NCI-H2171 treated with DMSO at 0.1 percent for 48 hours (cell line): ENCODE measurements at regions not wholly inside any gene's neighbourhood (a gene's known extent, or its start where the extent isn't known, plus 50 kb on each side); places are given as distances from the start of the nearest gene placed in this dataset.

ENCODE experiments used
- DNase-seq: peaks from one replicate; lab custom pipeline; 2025; lab: John Stamatoyannopoulos, UW

GRCh38 chr2:12168791-12169388 is 422.5 kb downstream of the LPIN1 start:
- no peak for DNase-seq

- no peak for DNase-seq
Measured at GRCh38 chr2:12169721-12170120, 423.3 kb downstream of the LPIN1 start.

GRCh38 chr2:12170121-12170520 is 423.7 kb downstream of the LPIN1 start:
- no peak for DNase-seq

- DNase-seq: no peak
Measured at GRCh38 chr2:12173271-12173942, 427.0 kb downstream of the LPIN1 start.

GRCh38 chr2:12173943-12174340 is 427.5 kb downstream of the LPIN1 start:
- no peak for DNase-seq

- DNase-seq: no peak
Measured at GRCh38 chr2:12175323-12175722, 428.9 kb downstream of the LPIN1 start.

DNA sequence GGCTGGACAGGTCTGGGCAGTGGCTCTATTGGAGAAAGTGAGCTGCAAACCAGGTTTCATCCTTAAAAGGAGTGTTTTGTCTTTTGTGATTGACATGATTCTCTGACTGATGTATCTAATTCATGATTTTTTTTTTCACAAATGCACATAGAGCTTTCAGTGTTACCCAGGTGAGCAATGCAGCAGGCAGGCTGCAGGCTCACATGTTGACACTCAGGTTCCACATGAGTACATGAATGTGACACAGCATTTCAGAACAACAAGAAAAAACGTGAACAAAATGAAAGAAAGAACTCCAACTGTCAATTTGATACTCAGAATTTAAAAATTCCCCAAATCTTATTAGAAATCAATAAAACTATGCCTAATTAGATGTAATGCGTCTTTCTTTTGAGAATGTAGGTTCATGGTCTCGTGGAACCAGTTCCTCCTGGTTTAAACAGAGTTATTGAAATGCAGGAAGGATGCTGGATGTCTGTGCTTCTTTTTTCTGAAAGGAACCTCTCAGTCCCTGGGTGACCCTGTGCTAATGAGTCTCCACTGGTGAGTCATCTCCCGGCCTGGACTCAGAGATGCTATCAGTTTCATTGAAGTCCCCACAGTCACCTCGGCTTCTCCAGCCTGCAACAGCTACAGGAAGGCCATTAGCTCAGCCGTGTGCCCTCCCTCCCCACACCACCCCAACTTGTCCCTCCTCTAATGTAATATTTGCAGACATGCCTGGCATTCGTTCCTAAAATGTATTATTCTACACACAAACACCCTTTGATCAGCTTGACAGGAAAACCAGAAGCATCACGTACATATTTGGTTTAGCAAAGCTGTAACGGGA is 430.4 kb downstream of the LPIN1 start:
- DNase-seq: peak; percentile 38

GRCh38 chr2:12177455-12178288 is 431.2 kb downstream of the LPIN1 start:
- DNase-seq: no peak

DNA sequence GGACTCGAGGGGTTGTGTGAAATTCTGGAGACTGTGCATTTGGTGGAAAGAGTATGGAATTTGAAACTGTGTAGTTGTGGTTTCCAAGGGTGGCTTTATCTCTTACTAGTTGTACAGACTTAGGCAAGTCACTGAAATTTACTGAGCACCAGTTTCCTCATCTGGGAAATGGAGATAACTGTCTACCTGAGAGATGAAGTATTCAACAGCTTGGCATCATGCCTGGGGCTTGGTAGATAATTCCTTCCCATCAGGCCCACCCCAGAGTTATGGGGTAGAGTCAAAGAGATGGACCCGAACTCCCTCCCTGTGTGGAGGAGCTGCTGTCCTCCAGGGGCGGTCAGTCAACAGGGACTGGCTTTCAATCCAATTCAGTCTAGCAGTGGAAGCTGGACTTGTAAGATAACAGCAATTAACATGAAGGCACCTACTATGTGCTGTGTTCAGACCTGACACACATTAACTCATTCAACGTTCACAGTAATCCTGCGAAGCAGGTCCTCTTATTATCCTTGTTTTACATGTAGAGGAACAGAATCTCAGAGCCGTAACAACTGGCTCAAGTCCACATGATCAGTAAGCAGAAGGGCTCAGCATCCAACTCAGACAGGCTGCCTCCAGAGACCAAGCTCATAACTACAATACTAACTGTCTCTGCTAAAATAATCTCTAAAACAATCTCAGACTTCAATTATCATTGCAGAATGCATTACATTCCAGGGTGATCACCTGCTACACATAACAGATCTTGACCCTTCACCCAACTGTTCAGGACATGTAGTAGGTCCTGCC is 432.1 kb downstream of the LPIN1 start:
- DNase-seq: no peak

GRCh38 chr2:12180031-12180430 is 433.6 kb downstream of the LPIN1 start:
- DNase-seq: no peak

DNA sequence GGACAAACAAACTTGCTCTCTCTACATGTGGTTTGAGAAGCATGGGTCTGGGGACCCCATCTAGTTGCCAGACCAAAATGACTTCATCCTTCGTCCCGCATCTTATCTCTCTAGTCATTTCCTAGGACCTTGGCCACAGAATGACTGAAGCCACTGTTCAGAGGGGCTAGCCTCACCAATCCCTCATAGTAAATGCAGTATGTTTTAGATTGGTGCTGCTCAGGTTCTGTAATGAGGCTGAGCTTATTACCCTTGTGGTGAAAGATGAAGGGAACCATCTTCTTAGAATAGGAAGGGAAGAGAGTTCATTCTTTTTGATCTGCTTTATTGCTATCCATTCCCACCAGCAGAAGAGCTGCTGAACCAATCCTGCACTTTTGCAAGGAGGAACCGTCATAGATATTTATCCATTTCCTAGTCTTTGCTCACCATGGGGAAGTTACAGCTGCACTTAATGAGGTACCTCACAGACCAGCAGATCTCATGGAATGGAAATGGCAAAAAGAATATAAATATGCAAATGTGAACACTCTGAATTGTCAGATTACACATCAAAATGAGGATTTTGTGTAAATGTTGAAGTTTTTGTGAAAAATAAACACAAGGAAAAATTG is 436.7 kb downstream of the LPIN1 start:
- no peak for DNase-seq

GRCh38 chr2:12192762-12193161 is 446.3 kb downstream of the LPIN1 start:
- DNase-seq: no peak

GRCh38 chr2:12194968-12195367 is 448.5 kb downstream of the LPIN1 start:
- no peak for DNase-seq

DNA sequence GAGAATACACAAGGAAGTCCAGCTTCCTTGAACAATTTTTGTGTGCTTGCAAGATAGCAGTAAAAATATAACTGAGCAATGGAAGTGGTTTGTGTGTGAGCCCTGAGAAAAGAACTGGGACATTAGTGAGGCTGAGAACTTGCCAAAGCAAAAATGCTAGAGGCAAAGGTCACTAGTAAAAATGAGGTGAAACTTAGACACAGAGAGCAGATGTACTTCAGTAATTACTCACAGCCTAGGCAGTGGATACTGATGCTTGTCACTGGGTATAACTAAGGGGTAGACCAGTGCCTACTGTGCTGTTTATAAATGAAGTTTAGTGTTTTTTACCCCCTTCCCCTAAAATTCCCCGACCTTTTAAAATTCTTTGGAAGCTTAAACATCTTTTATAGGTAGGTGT is 450.1 kb downstream of the LPIN1 start:
- DNase-seq: no peak

GRCh38 chr2:12197133-12197532 is 450.7 kb downstream of the LPIN1 start:
- no peak for DNase-seq

GRCh38 chr2:12199491-12200211 is 453.2 kb downstream of the LPIN1 start:
- DNase-seq: no peak

DNA sequence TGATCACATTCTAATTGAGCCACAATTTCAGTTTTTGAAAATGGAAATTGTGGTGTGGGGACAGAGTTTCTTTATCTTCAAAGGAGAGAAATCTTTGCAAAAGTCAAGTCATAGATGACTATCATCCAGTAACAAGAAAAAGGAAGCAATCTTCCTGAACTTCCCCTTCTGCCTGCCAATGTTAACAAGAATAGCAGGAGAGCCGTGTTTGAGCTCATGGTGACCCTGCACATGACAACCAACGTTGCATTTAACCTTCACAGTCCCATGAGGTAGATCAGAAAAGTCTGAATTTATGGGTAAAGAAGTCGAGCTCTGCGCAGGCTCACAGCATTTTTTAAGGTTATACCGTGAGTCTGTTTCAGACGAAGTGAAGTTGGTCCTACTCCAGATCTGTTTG is 454.9 kb downstream of the LPIN1 start:
- no peak for DNase-seq

DNA sequence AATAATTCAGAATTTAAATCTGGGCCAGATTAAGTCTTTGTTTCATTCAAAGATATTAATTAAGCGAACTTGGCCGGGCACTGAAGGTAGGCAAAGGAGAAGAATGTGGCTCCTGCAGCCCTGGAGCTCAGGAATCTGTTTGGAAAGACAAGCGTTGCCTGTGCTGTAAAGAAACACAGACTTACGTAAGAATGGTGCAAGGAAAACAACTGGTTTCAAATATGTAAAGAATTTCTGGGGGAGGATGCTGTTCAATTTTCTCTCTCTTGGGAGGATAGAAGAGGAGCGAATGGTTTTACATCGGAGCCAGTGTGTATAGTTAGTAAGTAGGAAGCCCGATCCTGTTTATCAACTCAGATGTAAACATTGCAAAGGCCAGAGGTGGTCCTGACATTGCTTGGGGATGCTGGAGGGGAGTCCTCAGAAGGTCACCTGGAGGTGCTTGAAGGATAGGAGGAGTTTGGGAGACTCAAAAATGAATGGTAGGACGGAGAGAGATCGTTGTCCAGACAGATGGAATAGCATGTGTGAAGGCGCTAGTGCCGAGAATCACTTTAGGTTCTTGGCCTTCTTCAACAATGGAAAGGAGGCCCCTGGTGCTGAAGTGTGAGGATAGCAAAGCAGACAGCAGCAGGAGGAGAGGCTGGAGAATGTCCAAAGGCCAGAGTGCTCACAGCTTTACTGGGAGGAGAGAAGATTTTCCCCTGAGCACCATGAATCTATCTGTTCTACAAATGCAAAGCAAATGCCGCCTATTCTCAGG is 456.1 kb downstream of the LPIN1 start:
- DNase-seq: no peak

GRCh38 chr2:12203528-12203927 is 457.1 kb downstream of the LPIN1 start:
- no peak for DNase-seq

- DNase-seq: no peak
Measured at GRCh38 chr2:12205086-12205485, 458.7 kb downstream of the LPIN1 start.
